ENCODE measurements at regions not wholly inside any gene's neighbourhood (a gene's known extent, or its start where the extent isn't known, plus 50 kb on each side); places are given as distances from the start of the nearest gene placed in this dataset.
"Not testable (repeated sequence)": the region's sequence is repeated elsewhere in the genome, so short reads cannot be mapped to it uniquely, and the experiment has no call there.

DNA sequence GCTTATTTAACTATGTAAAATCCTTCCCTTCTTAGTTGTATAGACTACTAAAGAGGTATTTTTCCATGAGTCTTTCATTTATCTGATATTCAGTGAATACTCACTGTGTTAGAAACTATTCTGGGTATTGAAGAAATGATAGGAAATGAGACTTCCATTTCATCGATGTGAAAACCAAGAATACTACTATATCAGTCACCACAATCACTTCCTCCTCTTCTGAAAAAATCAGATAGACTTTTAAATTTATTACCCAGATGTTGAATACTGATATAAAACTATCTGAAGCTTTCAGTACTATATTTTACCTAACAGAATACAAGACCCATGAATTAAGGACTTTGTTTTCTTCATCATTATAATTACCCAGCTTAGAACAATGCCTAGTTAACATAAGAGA lies 1801.1 kb upstream of the CELF4 start:
- DNase-seq (ENCODE audit: low read depth): no peak

DNA sequence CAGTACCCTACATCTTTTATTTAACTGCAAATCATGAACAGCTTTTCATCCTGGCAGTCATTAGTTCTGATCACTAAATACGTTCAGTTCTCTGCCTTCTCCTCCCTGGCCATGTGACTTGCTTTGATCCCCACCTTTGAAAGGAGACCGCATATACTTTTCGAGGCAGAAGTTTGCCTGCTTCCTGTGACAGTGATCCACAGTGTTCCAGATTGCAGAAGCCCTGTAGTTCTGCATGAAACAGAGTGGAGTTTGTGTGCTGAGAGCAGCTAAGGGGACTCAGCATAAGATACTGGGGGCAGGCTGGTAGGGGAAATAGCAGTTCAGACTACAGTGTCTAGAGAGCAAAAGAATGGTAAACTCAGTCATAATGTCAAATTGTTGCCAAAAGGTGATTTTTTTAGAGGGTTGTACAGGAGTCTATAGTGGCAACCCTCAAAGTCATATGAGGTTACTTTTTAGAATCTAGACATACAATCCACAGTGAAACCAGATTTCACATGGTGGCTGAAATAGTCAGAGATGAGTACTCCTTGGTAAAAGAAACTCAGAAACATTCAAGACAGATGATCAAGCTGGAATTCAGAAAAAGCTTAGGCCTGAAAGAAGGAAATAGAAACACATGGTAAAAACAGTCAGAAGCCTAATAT lies 1800.4 kb upstream of the CELF4 start:
- no peak for DNase-seq (ENCODE audit: low read depth)

DNA sequence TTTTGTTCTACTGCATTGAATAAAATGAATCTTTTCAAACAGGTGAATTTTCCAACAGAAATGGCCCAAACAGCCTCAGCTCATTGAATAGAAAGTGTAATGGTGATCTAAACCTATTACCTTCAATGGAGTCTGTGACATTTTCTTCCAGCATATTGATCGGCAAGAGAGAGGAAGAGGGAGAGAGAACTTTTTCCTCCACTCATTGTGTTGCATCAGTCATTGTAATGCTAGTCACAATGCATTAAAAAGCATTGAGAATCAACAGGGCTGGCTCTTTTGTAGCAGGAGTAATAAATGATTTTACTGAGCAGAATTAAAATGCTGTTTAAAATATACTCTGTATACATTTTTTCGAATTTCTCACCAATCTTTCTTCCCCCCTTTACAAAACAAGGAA lies 1794.5 kb upstream of the CELF4 start:
- DNase-seq (ENCODE audit: low read depth): no peak

DNA sequence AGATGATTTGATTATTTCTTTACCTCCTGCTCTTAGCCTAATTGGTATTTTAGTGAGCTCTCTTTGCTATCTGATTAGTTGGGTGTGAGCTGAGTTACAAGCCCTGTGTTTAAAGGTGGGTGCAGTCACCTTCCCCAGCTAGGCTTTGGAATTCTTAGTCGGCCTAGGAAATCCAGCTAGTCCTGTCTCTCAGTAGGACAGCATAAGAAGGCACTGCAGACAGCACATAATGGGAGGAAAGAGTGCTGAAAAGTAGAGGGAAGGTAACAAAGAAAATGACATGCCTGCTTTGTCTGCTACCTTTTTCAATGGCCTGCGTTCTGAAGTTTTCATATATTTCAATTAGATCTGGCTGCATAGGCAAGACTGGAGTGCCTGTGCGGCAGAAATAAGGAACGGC lies 1794.0 kb upstream of the CELF4 start:
- DNase-seq (ENCODE audit: low read depth): no peak

DNA sequence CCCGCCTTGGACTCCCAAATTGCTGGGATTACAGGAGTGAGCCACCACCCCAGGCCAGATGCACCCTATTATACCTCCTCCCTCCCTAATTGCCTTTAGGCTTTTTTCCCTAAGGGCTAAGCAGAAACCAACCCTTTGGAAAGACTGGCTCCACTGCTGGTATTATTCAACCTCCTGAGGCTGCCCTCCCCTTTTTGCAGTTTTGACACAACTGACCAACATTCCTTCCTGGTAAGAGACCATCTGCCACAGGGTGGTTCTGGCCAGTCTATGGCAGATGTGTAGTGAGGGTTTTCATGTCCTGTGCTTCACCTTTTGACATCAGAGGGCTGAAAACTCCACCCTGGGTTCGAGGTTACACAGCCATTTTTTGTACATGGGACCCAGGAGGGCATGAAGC lies 1785.3 kb upstream of the CELF4 start:
- no peak for DNase-seq (ENCODE audit: low read depth)

DNA sequence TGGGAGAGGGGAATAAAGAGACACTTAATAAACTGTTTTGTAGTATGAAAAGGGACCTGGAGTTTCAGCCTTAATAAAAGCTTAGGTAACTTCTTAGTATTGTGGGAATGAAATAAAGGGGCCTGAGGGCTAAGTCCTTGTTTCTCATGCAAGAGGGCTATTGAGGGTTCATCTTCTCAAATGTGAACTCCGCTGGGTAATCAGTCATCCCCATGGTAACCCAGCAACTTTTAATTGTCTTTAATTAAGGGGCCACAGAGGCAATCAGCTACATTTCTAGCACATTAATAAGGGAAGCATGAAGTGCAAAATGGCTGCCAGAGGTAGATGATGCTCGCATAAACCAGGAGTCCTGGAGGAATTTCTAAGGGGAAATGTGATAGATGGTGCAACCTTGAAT lies 1784.2 kb upstream of the CELF4 start:
- no peak for DNase-seq (ENCODE audit: low read depth)

DNA sequence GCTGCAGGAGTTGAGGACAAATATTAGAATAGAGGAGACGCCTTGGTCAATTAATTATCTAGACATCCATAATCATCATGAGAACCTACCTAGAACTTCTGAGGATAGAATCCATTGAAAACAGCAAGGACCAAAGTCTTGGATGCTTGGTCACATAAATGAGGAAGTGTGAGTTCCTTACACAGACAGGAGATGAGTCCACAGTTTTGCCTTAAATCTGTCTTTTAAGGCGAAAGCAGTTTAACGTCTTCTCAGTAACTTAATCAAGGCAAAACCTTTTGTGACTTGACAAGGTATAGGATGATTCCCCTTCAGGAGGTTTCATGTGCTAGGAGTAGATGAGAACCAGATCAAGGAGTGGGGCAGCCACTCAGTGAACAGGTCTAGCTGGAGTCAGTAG lies 1783.2 kb upstream of the CELF4 start:
- no peak for DNase-seq (ENCODE audit: low read depth)

DNA sequence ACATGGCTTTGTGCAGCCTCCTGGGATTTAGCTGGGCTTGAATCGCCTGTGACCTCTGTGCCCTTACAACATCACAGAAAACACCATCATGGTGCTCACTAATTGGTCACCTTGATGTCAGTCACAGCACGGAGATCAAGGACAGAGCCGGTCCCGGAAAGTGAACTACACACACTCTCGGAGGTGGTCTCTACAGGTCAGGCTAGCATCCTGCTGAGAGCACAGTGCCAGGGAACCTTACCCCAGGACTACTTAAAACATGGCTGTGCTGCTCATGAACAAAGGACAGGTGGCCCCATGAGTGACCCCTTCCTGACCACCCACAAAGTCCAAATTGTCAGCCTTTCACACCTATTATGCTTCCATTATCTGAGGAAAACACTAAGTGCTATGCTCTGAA lies 1782.1 kb upstream of the CELF4 start:
- no peak for DNase-seq (ENCODE audit: low read depth)

DNA sequence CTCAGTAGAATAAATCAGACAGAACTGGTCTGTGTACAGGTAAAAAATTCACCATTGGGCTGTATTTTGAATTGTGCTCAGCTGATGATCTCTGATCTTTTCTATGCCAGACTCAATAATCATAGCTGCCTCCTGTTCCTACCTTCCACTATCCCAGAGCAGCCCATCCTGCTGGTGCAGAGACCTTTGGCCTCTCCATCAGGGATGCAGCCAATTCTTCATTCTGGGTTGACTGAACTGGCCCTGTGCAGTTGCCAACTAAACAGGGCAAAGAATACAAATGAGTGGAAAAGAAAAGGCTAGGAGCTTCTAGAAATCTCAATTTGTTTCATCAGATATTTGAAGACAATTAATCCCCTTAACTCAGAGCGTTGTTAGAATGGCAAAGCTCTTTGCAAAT lies 1781.3 kb upstream of the CELF4 start:
- DNase-seq (ENCODE audit: low read depth): no peak

DNA sequence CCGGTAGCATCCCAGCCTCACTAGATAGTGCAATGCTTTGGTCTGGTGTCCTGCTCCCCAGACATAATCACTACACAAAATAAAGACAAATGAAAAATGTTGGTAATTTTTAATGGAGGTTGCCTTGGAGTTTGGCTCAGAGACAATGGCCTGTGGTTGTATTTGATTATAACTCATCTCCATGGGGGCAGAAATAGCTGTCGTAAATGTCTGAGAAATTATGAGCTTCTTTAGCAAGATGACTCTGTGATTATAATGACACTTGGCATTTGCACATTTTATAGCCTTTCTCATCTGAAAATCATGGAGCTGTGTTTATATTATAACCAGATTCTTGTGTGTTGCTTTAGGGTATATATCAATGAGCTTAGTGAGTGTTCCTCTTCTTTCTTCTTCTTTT lies 1779.7 kb upstream of the CELF4 start:
- DNase-seq (ENCODE audit: low read depth): no peak

DNA sequence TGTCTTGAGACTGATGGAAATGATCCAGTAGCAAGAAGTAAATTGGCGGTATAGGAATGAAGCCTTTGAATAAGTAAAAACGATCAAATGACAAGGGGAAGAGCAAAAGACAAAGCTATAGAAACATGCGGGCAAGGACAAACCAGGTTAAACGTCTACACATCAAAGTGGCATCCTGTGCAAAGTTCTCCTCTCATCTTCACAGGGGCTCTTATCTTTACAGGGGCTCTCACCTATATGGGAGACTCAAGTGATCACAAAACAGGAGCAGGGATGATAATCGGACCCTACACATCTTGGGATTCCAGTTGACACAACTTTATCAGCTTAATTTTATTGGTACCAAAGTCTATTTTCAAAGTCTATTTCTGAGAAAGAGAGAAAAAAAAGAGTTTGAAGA lies 1778.9 kb upstream of the CELF4 start:
- DNase-seq (ENCODE audit: low read depth): no peak

DNA sequence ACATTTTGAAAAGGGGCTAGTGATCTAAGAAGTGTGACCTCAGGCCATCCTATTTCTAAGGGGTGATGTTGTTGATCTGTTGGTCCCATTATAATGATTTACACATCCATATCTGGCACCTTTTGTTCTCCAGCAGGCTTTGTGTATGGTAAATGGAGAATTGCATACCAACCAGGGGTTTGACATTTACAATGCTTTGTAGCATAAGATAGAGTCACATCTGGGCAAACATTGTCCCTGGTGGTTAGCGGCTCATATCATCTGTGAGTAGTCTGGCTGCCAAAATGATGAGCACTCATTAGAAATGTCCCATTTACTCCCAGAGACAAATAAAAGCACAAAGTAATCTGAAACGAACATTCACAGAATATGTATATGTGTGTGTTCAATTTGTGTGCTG lies 1775.5 kb upstream of the CELF4 start:
- DNase-seq (ENCODE audit: low read depth): no peak

DNA sequence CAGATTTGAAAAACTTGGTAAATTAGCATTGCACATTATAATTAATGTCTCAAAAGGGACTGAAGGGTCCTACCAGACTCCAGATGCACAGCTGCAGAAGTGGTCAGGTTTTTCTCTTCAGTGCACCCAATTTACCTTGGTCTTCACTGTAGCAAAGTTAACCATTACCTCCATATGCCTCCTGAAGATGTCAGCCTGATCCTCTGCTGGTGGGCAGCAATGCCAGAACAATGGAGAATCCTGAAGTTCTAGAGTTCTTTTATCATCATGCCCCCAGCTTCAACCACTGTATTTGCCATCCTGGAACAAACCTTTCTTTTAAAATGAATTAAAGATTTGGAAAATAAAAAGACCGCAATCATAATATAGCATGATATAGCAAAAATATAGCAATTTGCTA lies 1774.8 kb upstream of the CELF4 start:
- no peak for DNase-seq (ENCODE audit: low read depth)

DNA sequence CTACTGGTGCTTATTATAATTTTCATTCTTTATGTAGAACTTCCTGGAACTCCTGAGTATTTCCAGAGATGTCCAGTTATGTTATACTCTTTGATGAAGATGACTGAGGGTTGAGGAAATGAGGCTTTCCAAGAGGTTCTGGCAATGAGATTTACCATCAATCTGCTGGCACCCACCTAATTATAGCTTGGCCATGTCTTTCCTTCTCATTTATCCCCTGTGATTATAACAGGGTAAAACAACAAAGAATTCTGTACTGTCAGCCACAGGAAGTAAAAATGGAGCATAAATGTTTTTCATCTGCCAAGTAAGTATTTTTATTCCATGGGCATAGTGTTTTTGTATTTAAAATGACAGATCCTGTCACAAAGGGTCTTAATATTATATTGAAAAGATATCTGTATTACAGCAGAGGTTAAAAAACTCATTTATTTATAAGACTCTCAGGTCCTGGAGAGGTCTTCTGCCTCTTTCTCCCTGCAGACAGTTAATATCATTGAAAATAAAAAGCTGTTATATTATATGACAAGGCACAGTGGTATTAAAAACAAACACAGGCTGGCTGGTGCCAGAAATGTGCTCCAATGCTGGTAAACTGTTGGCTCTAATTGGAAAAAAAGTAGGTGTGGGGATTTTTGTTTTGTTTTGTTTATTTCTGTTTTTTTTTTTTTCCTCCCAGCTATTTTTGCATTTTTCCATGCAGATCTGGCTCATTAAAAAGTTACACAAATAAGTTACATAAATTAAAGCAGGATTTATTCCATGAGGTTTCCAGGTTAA lies 1764.1 kb upstream of the CELF4 start:
- no peak for DNase-seq (ENCODE audit: low read depth)

DNA sequence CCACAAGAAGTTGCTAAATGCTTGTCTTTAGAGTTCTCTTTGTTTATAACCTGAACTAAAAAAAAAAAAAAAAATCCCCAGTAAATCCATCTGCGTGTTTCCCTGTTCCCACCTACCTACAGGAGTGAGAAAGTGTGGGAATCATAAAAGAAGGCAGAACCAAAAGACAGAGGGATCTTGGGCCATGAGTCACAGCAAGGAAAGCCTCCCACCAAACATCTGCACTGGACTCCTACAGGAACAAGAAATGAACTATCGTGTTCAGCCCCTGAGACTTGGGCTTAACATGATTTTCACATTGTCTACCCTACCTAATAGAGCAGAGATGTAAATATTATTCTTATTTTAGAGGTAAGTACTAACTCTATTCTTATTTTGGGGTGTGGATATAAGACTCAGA lies 1761.2 kb upstream of the CELF4 start:
- DNase-seq (ENCODE audit: low read depth): no peak

DNA sequence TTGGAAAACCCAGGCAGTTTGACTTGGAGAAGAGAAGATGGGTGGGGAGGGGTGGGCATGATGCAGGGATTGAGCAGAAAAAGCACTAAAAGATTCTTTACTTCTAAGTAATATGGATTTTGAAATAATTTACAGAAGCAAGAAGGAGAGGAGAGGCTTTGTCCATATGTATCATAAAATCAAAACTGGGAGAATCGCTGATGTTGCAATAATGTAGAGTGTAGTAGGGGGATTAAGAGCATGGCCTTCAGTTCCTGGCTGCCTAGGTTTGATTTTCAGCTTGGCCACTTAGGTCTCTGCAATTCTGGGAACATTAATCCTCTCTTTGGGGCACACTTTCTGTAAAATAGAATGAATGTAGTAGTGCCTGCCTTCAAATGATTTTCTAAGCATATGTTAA lies 1760.4 kb upstream of the CELF4 start:
- DNase-seq (ENCODE audit: low read depth): no peak

DNA sequence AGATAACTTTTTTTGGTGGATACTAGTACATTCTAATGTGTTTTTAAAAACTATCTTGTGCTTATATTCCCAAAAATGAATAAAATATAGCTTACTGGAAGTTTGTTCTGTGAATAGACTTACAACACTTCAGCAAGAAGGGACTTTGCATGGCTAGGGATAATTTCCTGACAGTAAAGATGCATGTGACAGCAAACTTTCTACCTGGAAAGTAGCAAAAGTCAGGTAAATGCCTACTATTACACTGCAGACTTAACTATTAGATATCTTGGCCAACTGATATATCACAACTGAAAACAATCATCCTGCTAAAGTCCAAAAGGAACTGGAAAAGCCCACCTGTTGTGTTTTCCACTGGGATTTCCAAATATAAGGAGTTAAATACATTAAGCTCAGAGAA lies 1753.5 kb upstream of the CELF4 start:
- no peak for DNase-seq (ENCODE audit: low read depth)

DNA sequence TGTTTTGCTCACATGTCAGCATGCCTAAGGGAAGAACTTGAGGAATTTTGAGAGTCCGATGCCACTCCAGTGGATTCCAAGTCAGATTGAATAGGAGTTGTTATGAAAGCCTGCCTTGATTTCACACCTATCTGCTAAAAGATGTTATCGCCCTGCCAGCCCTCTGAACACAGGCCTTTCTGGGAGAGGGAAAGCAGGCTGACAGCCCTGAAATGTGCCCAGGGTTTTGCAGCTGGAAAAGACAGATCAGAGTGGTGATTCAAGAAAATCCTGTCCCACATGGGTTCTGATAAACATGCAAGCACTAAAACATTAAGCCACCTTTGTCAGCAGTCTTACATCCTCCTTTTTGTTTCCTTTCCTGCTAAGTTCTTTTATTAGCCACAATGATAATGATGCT lies 1752.9 kb upstream of the CELF4 start:
- no peak for DNase-seq (ENCODE audit: low read depth)

DNA sequence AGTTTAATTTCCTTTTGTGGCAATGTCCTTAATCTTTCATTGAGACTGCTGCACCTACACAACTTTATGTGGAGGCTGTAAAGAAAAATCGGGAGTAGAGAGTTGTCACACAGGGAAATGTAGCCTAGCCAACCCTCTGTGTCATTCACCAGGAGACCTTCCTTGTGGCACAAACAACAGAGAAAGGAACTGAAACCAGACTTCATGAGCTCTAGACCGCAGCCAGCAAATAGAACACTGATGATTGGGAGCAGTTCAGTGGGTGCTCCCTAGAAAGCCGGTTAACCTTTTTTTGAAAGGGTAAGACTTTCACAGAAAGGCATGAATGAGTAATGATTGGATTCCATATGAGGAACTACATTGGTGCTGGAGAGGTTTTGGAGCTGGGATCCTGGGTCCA lies 1752.4 kb upstream of the CELF4 start:
- no peak for DNase-seq (ENCODE audit: low read depth)

DNA sequence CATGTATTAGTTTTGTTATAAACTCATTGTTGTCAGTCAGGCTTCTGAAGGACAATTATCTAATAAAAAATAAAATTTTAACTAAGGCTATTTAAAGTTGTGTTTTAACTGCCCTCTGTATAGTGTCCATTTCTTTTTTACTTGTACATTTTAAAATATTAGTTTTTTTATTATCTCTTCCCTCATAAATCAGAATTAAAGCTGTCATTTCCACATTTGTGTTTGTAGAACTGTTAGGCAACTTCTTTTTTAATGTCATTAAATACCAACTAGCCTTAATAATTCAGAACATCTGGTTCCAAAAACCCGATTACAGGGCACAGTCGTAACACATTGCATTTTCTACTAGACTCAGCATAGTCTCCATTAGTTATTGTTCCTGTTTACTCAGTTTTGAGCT lies 1749.0 kb upstream of the CELF4 start:
- no peak for DNase-seq (ENCODE audit: low read depth)

DNA sequence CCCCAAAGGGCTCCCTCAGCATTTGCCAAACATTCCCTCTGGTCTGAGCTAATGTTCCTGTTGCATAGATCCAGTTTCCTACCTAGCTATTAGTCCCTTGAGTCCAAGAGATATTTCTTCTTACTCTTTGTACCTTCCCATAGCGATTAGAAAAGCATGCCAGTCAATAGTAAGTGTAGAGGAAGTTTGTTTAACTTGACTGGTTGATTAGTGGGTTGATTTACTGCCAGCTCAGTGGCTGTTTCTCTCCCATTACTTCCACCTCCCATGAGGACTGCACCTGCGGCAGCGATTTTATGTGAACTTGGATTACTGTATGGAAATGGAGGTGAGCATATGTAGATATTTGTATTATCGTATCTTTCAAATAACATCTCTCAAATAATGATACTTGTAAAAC lies 1748.4 kb upstream of the CELF4 start:
- no peak for DNase-seq (ENCODE audit: low read depth)

DNA sequence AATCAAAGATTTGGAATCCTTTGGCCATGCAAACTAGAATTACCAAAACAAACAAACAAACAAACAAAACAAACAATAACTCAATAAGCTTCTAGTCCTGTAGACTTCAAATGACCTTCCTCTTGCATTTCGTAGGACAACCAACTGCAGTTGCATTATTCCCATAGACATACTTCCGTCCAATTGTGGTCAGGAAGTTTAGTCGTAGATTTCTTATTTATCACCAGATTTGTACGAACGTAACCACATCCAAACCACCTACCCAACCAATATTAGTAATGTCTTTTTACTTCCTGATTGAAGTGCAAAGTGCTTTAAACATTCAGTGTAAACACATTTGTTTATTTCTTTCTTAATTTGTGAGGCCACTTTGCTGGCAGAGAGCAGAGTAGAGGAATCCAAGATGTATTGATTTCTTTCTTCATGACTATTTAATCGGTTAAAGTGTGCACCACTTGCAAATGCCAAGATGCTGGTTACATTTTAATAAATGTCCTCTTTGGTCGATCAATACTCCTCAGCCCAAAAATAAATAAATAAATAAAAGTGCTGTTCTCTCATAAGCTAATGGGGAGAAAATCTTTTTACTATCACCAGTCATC lies 1745.6 kb upstream of the CELF4 start:
- DNase-seq (ENCODE audit: low read depth): no peak

DNA sequence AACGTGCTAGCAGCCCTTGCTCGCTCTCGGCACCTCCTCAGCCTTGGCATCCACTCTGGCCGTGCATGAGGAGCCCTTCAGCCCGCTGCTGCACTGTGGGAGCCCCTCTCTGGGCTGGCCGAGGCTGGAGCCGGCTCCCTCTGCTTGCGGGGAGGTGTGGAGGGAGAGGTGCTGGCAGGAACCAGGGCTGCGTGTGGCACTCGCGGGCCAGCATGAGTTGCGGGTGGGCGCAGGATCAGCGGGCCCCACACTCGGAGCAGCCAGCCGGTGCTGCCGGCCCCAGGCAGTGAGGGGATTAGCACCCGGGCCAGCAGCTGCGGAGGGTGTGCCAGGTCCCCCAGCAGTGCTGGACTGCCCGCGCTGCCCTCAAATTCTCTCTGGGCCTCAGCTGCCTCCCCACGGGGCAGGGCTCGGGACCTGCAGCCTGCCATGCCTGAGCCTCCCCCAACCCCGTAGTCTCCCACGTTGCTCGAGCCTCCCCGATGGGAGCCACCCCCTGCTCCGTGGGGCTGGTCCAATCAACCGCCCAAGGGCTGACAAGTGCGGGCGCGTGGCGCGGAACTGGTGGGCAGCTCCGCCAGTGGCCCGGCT lies 1743.4 kb upstream of the CELF4 start:
- DNase-seq (ENCODE audit: low read depth): not testable (repeated sequence)
